ENCODE measurements at regions not wholly inside any gene's neighbourhood (a gene's known extent, or its start where the extent isn't known, plus 50 kb on each side); places are given as distances from the start of the nearest gene placed in this dataset.

- TF ChIP-seq CTCF (conservative IDR thresholded peaks at IDR 0.05 in 1 of 2, IDR thresholded peaks at IDR 0.05 in 1 of 2; ENCODE audit: low read depth in 1 of 2, low read length in 2 of 2) (no peak), EZH2 (IDR thresholded peaks at IDR 0.05; ENCODE audit: low read length, missing control alignments) (no peak)
These were observed 305.0 kb downstream of the PTEN start for GRCh38 chr10:88168171-88169036.
